BLaER1 (cell line): ENCODE measurements at regions not wholly inside any gene's neighbourhood (a gene's known extent, or its start where the extent isn't known, plus 50 kb on each side); places are given as distances from the start of the nearest gene placed in this dataset.

Experiments used
- H3K27ac ChIP-seq: shearing (Covaris generic); formaldehyde crosslinking; 2 replicates; pipeline ENCODE4 v1.8.1; 2022
- H3K27me3 ChIP-seq: shearing (Covaris generic); formaldehyde crosslinking; 2 replicates; pipeline ENCODE4 v1.8.1; 2022
- H3K36me3 ChIP-seq: shearing (Covaris generic); formaldehyde crosslinking; 2 replicates; pipeline ENCODE4 v1.8.1; 2022
- H3K4me1 ChIP-seq: shearing (Covaris generic); formaldehyde crosslinking; 2 replicates; pipeline ENCODE4 v1.8.1; 2022
- H3K4me2 ChIP-seq: shearing (Covaris generic); formaldehyde crosslinking; 2 replicates; pipeline ENCODE4 v1.8.1; 2022
- H3K4me3 ChIP-seq: shearing (Covaris generic); formaldehyde crosslinking; 2 replicates; pipeline ENCODE4 v1.8.1; 2022
- H3K9ac ChIP-seq: shearing (Covaris generic); formaldehyde crosslinking; 2 replicates; pipeline ENCODE4 v1.8.1; 2022
- H3K9me3 ChIP-seq: shearing (Covaris generic); formaldehyde crosslinking; 2 replicates; pipeline ENCODE4 v1.8.1; 2022
- H4K20me1 ChIP-seq: shearing (Covaris generic); formaldehyde crosslinking; 2 replicates; pipeline ENCODE4 v1.8.1; 2022
- Cebpa-rat ChIP-seq: shearing (Covaris generic); IDR thresholded peaks from 2 replicates; pipeline ENCODE4 v1.8.1; 2022

GRCh38 chr9:108554831-108555230 is 301.0 kb downstream of the ACTL7B start:
- no peak overlapping the region for H3K27ac ChIP-seq

GRCh38 chr9:108553111-108553635 is 302.6 kb downstream of the ACTL7B start:
- Histone ChIP-seq H3K4me2 (no peak overlapping the region), H3K9ac (no peak overlapping the region)

More at GRCh38 chr9:108554831-108555230, 301.0 kb downstream of the ACTL7B start:
- no peaks in the 10 kb centered on the region for H3K36me3 ChIP-seq
- no peaks in the 10 kb centered on the region for H3K27me3 ChIP-seq
- 0 out of 2 replicates have a peak, but pooled peaks cover 5% of the 10 kb centered on the region for H3K4me1 ChIP-seq
- no peak overlapping the region for H3K4me2 ChIP-seq
- H4K20me1 ChIP-seq = no peaks in the 10 kb centered on the region
- no peak overlapping the region for H3K4me3 ChIP-seq
- H3K9me3 ChIP-seq = no peaks in the 10 kb centered on the region
- H3K9ac ChIP-seq = no peak overlapping the region
- TF ChIP-seq Cebpa-rat = no peak

GRCh38 chr9:108552459-108553040 is 303.2 kb downstream of the ACTL7B start:
- no peaks in the 10 kb centered on the region for H3K9me3 ChIP-seq
- no peaks in the 10 kb centered on the region for H3K36me3 ChIP-seq
- no peaks in the 10 kb centered on the region for H4K20me1 ChIP-seq
- H3K9ac ChIP-seq = no peak overlapping the region
- H3K27me3 ChIP-seq = no peaks in the 10 kb centered on the region
- no peak for TF ChIP-seq Cebpa-rat
- no peak overlapping the region for H3K4me2 ChIP-seq
- 0 out of 2 replicates have a peak, but pooled peaks cover 5% of the 10 kb centered on the region for H3K4me1 ChIP-seq
- H3K4me3 ChIP-seq = no peak overlapping the region
- H3K27ac ChIP-seq = no peak overlapping the region

More at GRCh38 chr9:108553111-108553635, 302.6 kb downstream of the ACTL7B start:
- Histone ChIP-seq H3K36me3 (no peaks in the 10 kb centered on the region), H3K9me3 (no peaks in the 10 kb centered on the region), H3K4me3 (no peak overlapping the region), H3K4me1 (0 out of 2 replicates have a peak, but pooled peaks cover 5% of the 10 kb centered on the region), H3K27ac (no peak overlapping the region), H3K27me3 (no peaks in the 10 kb centered on the region), H4K20me1 (no peaks in the 10 kb centered on the region)
- TF ChIP-seq Cebpa-rat = no peak

- no peaks in the 10 kb centered on the region for H3K36me3 ChIP-seq
- 0 out of 2 replicates have a peak, but pooled peaks cover 5% of the 10 kb centered on the region for H3K4me1 ChIP-seq
- TF ChIP-seq Cebpa-rat = no peak
- H3K27ac ChIP-seq = no peak overlapping the region
- no peak overlapping the region for H3K4me3 ChIP-seq
- no peak overlapping the region for H3K4me2 ChIP-seq
- H4K20me1 ChIP-seq = no peaks in the 10 kb centered on the region
- no peaks in the 10 kb centered on the region for H3K9me3 ChIP-seq
- no peaks in the 10 kb centered on the region for H3K27me3 ChIP-seq
- no peak overlapping the region for H3K9ac ChIP-seq
Measured at GRCh38 chr9:108551030-108551841, 304.6 kb downstream of the ACTL7B start.

- Histone ChIP-seq H3K4me2 (no peak overlapping the region), H3K9me3 (no peaks in the 10 kb centered on the region), H3K36me3 (no peaks in the 10 kb centered on the region), H4K20me1 (no peaks in the 10 kb centered on the region), H3K27ac (no peak overlapping the region), H3K27me3 (no peaks in the 10 kb centered on the region), H3K4me1 (0 out of 2 replicates have a peak, but pooled peaks cover 5% of the 10 kb centered on the region), H3K9ac (no peak overlapping the region), H3K4me3 (no peak overlapping the region)
- no peak for TF ChIP-seq Cebpa-rat
Measured at GRCh38 chr9:108550106-108550505, 305.7 kb downstream of the ACTL7B start.

GRCh38 chr9:108549184-108549583 is 306.6 kb downstream of the ACTL7B start:
- TF ChIP-seq Cebpa-rat = no peak
- Histone ChIP-seq H3K9me3 (no peaks in the 10 kb centered on the region), H4K20me1 (no peaks in the 10 kb centered on the region), H3K9ac (no peak overlapping the region), H3K27ac (no peak overlapping the region), H3K4me2 (no peak overlapping the region), H3K4me1 (0 out of 2 replicates have a peak, but pooled peaks cover 5% of the 10 kb centered on the region), H3K36me3 (no peaks in the 10 kb centered on the region), H3K27me3 (no peaks in the 10 kb centered on the region), H3K4me3 (no peak overlapping the region)

GRCh38 chr9:108547411-108548135 is 308.2 kb downstream of the ACTL7B start:
- Histone ChIP-seq H3K9ac (no peak overlapping the region), H3K4me2 (no peak overlapping the region), H3K27me3 (no peaks in the 10 kb centered on the region), H3K27ac (no peak overlapping the region), H3K4me3 (no peak overlapping the region), H4K20me1 (no peaks in the 10 kb centered on the region), H3K9me3 (no peaks in the 10 kb centered on the region), H3K36me3 (no peaks in the 10 kb centered on the region), H3K4me1 (0 out of 2 replicates have a peak, but pooled peaks cover 5% of the 10 kb centered on the region)
- TF ChIP-seq Cebpa-rat = no peak

- H3K9ac ChIP-seq = no peak overlapping the region
- H3K4me3 ChIP-seq = no peak overlapping the region
- TF ChIP-seq Cebpa-rat = no peak
- no peaks in the 10 kb centered on the region for H3K27me3 ChIP-seq
- no peak overlapping the region for H3K27ac ChIP-seq
- H3K9me3 ChIP-seq = no peaks in the 10 kb centered on the region
- H3K4me1 ChIP-seq = no peaks in the 10 kb centered on the region
- no peak overlapping the region for H3K4me2 ChIP-seq
- H3K36me3 ChIP-seq = no peaks in the 10 kb centered on the region
- no peaks in the 10 kb centered on the region for H4K20me1 ChIP-seq
Measured at GRCh38 chr9:108546215-108546614, 309.6 kb downstream of the ACTL7B start.

- H3K9me3 ChIP-seq = no peaks in the 10 kb centered on the region
- TF ChIP-seq Cebpa-rat = no peak
- no peaks in the 10 kb centered on the region for H3K4me1 ChIP-seq
Measured at GRCh38 chr9:108545436-108545835, 310.4 kb downstream of the ACTL7B start.

More at GRCh38 chr9:108545436-108545835, 310.4 kb downstream of the ACTL7B start:
- H4K20me1 ChIP-seq = no peaks in the 10 kb centered on the region
- no peaks in the 10 kb centered on the region for H3K36me3 ChIP-seq
- H3K4me3 ChIP-seq = no peak overlapping the region
- H3K9ac ChIP-seq = no peak overlapping the region
- H3K27ac ChIP-seq = no peak overlapping the region
- no peak overlapping the region for H3K4me2 ChIP-seq
- H3K27me3 ChIP-seq = no peaks in the 10 kb centered on the region
